ENCODE measurements at regions not wholly inside any gene's neighbourhood (a gene's known extent, or its start where the extent isn't known, plus 50 kb on each side); places are given as distances from the start of the nearest gene placed in this dataset.

GRCh38 chr5:110354915-110355644 lies 371.4 kb downstream of the TMEM232 start:
- no peaks in the 10 kb centered on the region for H3K4me1 Mint-ChIP-seq (ENCODE audit: low read depth)
- no peaks in the 10 kb centered on the region for H3K27me3 Mint-ChIP-seq (ENCODE audit: low read depth)
- no peaks in the 10 kb centered on the region for H3K36me3 Mint-ChIP-seq (ENCODE audit: insufficient read depth)
- H3K4me3 Mint-ChIP-seq: no peak overlapping the region
- no peak for ATAC-seq
- H3K9me3 Mint-ChIP-seq: no peaks in the 10 kb centered on the region
- no peak for DNase-seq

GRCh38 chr5:110356677-110357076 lies 369.8 kb downstream of the TMEM232 start:
- DNase-seq (no peak), ATAC-seq (no peak)
- no peaks in the 10 kb centered on the region for H3K36me3 Mint-ChIP-seq (ENCODE audit: insufficient read depth)
- no peak overlapping the region for H3K4me3 Mint-ChIP-seq
- no peaks in the 10 kb centered on the region for H3K27me3 Mint-ChIP-seq (ENCODE audit: low read depth)
- no peaks in the 10 kb centered on the region for H3K9me3 Mint-ChIP-seq
- H3K4me1 Mint-ChIP-seq (ENCODE audit: low read depth): no peaks in the 10 kb centered on the region

- Mint-ChIP-seq H3K4me1 (ENCODE audit: low read depth) (no peaks in the 10 kb centered on the region), H3K36me3 (ENCODE audit: insufficient read depth) (no peaks in the 10 kb centered on the region), H3K27me3 (ENCODE audit: low read depth) (no peaks in the 10 kb centered on the region), H3K4me3 (no peak overlapping the region), H3K9me3 (no peaks in the 10 kb centered on the region)
- DNase-seq: no peak
- no peak for ATAC-seq
Observed at GRCh38 chr5:110359221-110359620, 367.2 kb downstream of the TMEM232 start.

- no peak for ATAC-seq
- H3K27me3 Mint-ChIP-seq (ENCODE audit: low read depth): no peaks in the 10 kb centered on the region
- H3K4me1 Mint-ChIP-seq (ENCODE audit: low read depth): no peaks in the 10 kb centered on the region
Observed at GRCh38 chr5:110361471-110361870, 365.0 kb downstream of the TMEM232 start.

GRCh38 chr5:110362261-110362660 lies 364.2 kb downstream of the TMEM232 start:
- no peak for DNase-seq
- Mint-ChIP-seq H3K9me3 (no peaks in the 10 kb centered on the region), H3K36me3 (ENCODE audit: insufficient read depth) (no peaks in the 10 kb centered on the region), H3K4me3 (no peak overlapping the region), H3K27me3 (ENCODE audit: low read depth) (no peaks in the 10 kb centered on the region), H3K4me1 (ENCODE audit: low read depth) (no peaks in the 10 kb centered on the region)
- ATAC-seq: no peak

More at GRCh38 chr5:110361471-110361870, 365.0 kb downstream of the TMEM232 start:
- no peak overlapping the region for H3K4me3 Mint-ChIP-seq
- DNase-seq: no peak
- H3K9me3 Mint-ChIP-seq: no peaks in the 10 kb centered on the region
- no peaks in the 10 kb centered on the region for H3K36me3 Mint-ChIP-seq (ENCODE audit: insufficient read depth)

GRCh38 chr5:110366716-110367115 lies 359.8 kb downstream of the TMEM232 start:
- ATAC-seq (no peak), DNase-seq (no peak)
- Mint-ChIP-seq H3K27me3 (ENCODE audit: low read depth) (no peaks in the 10 kb centered on the region), H3K36me3 (ENCODE audit: insufficient read depth) (no peaks in the 10 kb centered on the region), H3K9me3 (no peaks in the 10 kb centered on the region), H3K4me3 (no peak overlapping the region), H3K4me1 (ENCODE audit: low read depth) (peaks cover 2% of the 10 kb centered on the region)

All from activated T-cell treated with anti-CD3 and anti-CD28 coated beads, Interleukin-2, amount 50 U/mL, for 4 hours (primary cell).